ENCODE measurements at regions not wholly inside any gene's neighbourhood (a gene's known extent, or its start where the extent isn't known, plus 50 kb on each side); places are given as distances from the start of the nearest gene placed in this dataset.

DNA sequence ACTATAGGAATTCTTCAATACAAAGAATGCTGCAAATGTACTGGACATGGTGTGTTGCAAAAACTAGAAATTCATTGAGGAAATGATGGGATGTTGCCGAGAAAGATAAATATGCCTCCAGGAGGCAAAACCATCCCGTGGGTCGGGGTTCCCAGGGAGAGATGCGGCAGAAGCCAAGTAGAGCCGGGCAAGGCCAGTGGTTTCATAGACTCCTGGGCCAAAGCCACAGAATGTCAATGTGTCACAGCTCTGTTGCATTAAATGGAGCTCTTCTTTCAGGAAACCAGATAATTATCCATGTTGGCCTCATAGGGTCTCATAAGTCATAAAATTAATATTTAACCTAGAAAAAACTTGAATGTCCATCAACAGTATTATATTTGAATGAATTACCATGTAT, 419.5 kb upstream of the CDH10 start:
- ChIA-PET POLR2A (no interaction called here), CTCF (no interaction called here)
- Histone ChIP-seq H3K27ac (ENCODE audit: low read depth, low read length) (no peak overlapping the region), H3K4me3 (ENCODE audit: low read depth, low read length) (no peak overlapping the region), H3K27me3 (ENCODE audit: control insufficient read depth, insufficient read depth, low read length) (no peaks in the 10 kb centered on the region), H3K9me3 (ENCODE audit: control insufficient read depth, insufficient read depth, low read length) (peaks cover 14% of the 10 kb centered on the region; the same call in 1 of the 2 replicates)
- TF ChIP-seq, protein P1, sequence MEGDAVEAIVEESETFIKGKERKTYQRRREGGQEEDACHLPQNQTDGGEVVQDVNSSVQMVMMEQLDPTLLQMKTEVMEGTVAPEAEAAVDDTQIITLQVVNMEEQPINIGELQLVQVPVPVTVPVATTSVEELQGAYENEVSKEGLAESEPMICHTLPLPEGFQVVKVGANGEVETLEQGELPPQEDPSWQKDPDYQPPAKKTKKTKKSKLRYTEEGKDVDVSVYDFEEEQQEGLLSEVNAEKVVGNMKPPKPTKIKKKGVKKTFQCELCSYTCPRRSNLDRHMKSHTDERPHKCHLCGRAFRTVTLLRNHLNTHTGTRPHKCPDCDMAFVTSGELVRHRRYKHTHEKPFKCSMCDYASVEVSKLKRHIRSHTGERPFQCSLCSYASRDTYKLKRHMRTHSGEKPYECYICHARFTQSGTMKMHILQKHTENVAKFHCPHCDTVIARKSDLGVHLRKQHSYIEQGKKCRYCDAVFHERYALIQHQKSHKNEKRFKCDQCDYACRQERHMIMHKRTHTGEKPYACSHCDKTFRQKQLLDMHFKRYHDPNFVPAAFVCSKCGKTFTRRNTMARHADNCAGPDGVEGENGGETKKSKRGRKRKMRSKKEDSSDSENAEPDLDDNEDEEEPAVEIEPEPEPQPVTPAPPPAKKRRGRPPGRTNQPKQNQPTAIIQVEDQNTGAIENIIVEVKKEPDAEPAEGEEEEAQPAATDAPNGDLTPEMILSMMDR (IDR thresholded peaks at IDR 0.05; ENCODE audit: low read depth, low read length) = no peak
- no peak for DNase-seq (ENCODE audit: low read depth, low spot score)

DNA sequence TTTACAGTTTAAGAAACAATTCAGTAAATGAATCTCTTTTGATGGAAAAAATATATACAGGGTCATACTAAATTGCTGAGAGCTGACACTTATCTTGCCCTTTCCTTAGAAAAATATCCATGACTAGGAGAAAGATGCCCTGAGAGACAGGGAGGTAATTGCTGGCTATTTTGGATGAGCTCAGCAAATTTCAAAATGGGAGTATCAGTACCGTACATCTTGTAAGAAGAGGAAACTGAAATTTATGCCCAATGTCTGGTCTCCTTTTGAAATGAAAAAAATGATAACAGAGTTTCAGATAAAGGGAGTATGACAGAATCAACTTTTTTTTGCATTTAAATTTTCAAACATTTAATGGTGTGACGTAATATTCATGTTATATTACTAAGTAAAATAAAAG, 415.8 kb upstream of the CDH10 start:
- H3K27ac ChIP-seq (ENCODE audit: low read depth, low read length) = no peak overlapping the region
- POLR2A ChIA-PET = no interaction called here

DNA sequence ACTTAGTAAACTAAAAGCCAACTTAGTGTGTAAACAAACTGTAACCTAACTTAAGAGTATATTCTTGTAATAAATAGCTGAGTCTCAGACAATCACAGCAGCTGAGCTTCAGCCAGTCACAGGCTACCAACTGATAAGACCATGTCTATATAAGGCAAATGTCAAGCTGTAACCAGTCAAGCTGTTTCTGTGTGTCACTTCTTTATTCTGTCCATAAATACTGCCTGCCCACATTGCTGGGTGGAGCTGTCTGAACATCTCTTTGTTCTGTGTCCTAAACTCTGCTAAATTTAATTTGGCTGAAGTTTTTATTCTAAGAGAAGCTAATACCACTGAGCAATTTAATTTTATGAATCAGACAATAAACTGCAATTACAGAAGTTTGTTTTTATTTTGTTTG, 412.1 kb upstream of the CDH10 start:
- H3K27me3 ChIP-seq (ENCODE audit: control insufficient read depth, insufficient read depth, low read length) = no peaks in the 10 kb centered on the region
- POLR2A ChIA-PET = no interaction called here
- DNase-seq (ENCODE audit: low read depth, low spot score) = no peak
- CTCF ChIA-PET = no interaction called here
- no peak overlapping the region for H3K27ac ChIP-seq (ENCODE audit: low read depth, low read length)
- no peak overlapping the region for H3K4me3 ChIP-seq (ENCODE audit: low read depth, low read length)
- TF ChIP-seq, protein P1 (IDR thresholded peaks at IDR 0.05; ENCODE audit: low read depth, low read length) = no peak
- H3K9me3 ChIP-seq (ENCODE audit: control insufficient read depth, insufficient read depth, low read length) = peaks cover 8% of the 10 kb centered on the region; the same call in 1 of the 2 replicates

More for the DNA sequence above, 415.8 kb upstream of the CDH10 start:
- peaks cover 11% of the 10 kb centered on the region; the same call in 1 of the 2 replicates for H3K9me3 ChIP-seq (ENCODE audit: control insufficient read depth, insufficient read depth, low read length)
- CTCF ChIA-PET = no interaction called here
- no peak overlapping the region for H3K4me3 ChIP-seq (ENCODE audit: low read depth, low read length)
- TF ChIP-seq, protein P1 (IDR thresholded peaks at IDR 0.05; ENCODE audit: low read depth, low read length) = no peak
- DNase-seq (ENCODE audit: low read depth, low spot score) = no peak
- no peaks in the 10 kb centered on the region for H3K27me3 ChIP-seq (ENCODE audit: control insufficient read depth, insufficient read depth, low read length)

DNA sequence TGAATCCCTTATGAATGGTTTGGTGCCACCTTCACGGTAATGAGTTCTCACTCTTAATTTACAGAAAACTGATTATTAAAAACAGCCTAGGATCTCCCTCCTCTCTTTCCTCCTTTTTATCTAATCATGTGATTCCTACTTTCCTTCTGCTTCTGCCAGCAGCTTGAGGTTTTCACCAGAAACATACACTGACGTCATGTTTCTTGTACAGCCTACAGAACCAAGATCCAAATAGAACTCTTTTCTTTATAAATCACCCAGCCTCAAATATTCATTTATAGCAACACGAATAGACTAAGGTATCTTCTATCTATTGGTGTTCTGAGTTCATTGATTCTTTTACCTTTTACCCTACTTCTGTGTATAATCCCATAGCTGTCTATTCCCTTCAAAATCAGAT, 388.9 kb upstream of the CDH10 start:
- CTCF ChIA-PET = no interaction called here
- no peak for DNase-seq (ENCODE audit: low read depth, low spot score)
- Histone ChIP-seq H3K4me3 (ENCODE audit: low read depth, low read length) (no peak overlapping the region), H3K27me3 (ENCODE audit: control insufficient read depth, insufficient read depth, low read length) (no peaks in the 10 kb centered on the region), H3K9me3 (ENCODE audit: control insufficient read depth, insufficient read depth, low read length) (peaks cover 14% of the 10 kb centered on the region), H3K27ac (ENCODE audit: low read depth, low read length) (no peak overlapping the region)
- TF ChIP-seq, protein P1 (IDR thresholded peaks at IDR 0.05; ENCODE audit: low read depth, low read length) = no peak
- POLR2A ChIA-PET = no interaction called here

DNA sequence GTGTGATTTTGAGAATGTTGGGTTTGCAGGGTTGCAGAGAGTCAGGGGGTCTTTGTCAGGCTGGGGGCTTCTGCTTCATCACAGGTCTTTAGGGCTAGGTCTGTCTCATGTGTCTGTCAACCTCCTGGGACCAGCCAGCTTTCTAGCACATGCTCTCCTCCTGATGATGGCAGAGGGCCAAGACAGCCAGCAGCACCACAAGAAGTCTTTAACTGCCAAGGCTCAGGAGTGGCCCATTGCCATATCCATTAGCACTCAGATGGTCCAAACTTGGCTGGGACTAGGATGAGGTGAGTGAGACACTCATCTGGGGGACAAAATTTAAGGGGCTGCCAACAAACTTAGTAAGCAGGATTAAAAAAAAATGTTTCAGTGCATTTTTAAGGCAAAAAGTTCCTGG, 384.2 kb upstream of the CDH10 start:
- ChIA-PET CTCF (no interaction called here), POLR2A (no interaction called here)
- no peaks in the 10 kb centered on the region for H3K27me3 ChIP-seq (ENCODE audit: control insufficient read depth, insufficient read depth, low read length)
- H3K4me3 ChIP-seq (ENCODE audit: low read depth, low read length) = no peak overlapping the region
- no peak overlapping the region for H3K27ac ChIP-seq (ENCODE audit: low read depth, low read length)
- no peak for DNase-seq (ENCODE audit: low read depth, low spot score)
- peaks cover 10% of the 10 kb centered on the region for H3K9me3 ChIP-seq (ENCODE audit: control insufficient read depth, insufficient read depth, low read length)
- TF ChIP-seq, protein P1 (IDR thresholded peaks at IDR 0.05; ENCODE audit: low read depth, low read length) = no peak

All from AG04450 (cell line).